ENCODE measurements at regions not wholly inside any gene's neighbourhood (a gene's known extent, or its start where the extent isn't known, plus 50 kb on each side); places are given as distances from the start of the nearest gene placed in this dataset.

- TF ChIP-seq TCF7L2 (IDR thresholded peaks at IDR 0.05; ENCODE audit: low read depth, low read length): no peak
- no peak for TF ChIP-seq SIN3A (IDR thresholded peaks at IDR 0.05; ENCODE audit: borderline replicate concordance, insufficient read depth, low read depth, low read length)
- TF ChIP-seq POLR2AphosphoS5 (IDR thresholded peaks at IDR 0.05; ENCODE audit: low read depth, low read length): no peak
- TF ChIP-seq REST (IDR thresholded peaks at IDR 0.05; ENCODE audit: insufficient read depth in 1 of 2, low read depth in 2 of 2, low read length in 1 of 2): no peak
- no peak for TF ChIP-seq CTCF (IDR thresholded peaks at IDR 0.05)
- Histone ChIP-seq H3K27me3 (ENCODE audit: control insufficient read depth, insufficient read depth, low read length) (no peaks in the 10 kb centered on the region), H3K27ac (ENCODE audit: low read length) (no peak overlapping the region), H3K36me3 (ENCODE audit: control insufficient read depth, insufficient read depth, low read length) (no peaks in the 10 kb centered on the region), H3K9me3 (ENCODE audit: control insufficient read depth, insufficient read depth, low read depth, low read length) (no peaks in the 10 kb centered on the region), H3K4me3 (ENCODE audit: low read depth in 2 of 2, low read length in 2 of 2) (no peak overlapping the region), H3K4me1 (ENCODE audit: control insufficient read depth, insufficient read depth, low read length) (no peaks in the 10 kb centered on the region)
- in situ Hi-C loops (cut with HindIII; ENCODE audit: low pct_unique_long_range_greater_than_20kb, low sequenced_read_pairs) (no loop called here), intact Hi-C loops (cut with micrococcal nuclease; ENCODE audit: unreplicated experiment) (no loop called here)
- no peak for DNase-seq (ENCODE audit: low read depth, low spot score)
- ChIA-PET CTCF (interaction anchor here (0.5 to 0.6 kb wide), 2 partner anchors 13 to 134 kb away, joined by 3 to 5 read pairs; no protein-coding TSS in a partner anchor), POLR2A (no interaction called here)
- no TSS peak for BruUV-seq (replicated peaks)
- ATAC-seq: no peak
Measured at GRCh38 chr7:22604246-22604645, 104.3 kb upstream of the STEAP1B start.

DNA sequence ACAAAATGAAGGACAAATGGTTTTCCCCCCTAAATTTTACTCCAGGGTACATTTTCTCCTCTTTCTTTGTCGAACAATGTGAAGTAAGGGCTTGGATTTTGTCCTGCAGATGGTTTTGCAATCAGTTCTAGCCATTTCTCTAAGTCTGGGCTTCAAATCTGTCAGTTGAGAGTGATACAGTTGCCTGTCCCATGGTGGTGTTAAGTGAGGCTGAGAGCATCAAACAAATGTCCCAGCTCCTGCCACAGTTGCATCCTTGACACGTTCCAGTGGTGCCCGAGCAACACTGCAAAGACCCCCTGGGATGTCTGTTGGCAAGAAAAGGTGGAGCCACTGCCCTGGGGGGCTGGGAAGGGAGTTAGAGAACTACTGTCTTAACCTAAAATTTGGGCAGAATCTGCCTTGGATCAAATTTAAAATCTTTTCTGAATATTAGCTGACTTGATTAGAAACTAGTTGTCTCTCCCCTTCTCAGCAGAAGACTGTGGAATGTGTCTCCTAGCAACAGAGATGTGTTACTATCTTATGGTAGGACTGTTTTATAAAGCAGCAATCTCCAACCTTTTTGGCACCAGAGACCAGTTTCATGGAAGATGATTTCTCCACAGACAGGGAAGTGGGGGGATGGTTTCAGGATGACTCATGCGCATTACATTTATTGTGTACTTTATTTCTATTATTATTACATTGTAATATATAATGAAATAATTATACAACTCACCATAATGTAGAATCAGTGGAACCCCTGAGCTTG, 102.0 kb upstream of the STEAP1B start:
- POLR2A ChIA-PET: no interaction called here
- Histone ChIP-seq H3K27me3 (ENCODE audit: control insufficient read depth, insufficient read depth, low read length) (no peaks in the 10 kb centered on the region), H3K4me3 (ENCODE audit: low read depth in 2 of 2, low read length in 2 of 2) (no peak overlapping the region), H3K9me3 (ENCODE audit: control insufficient read depth, insufficient read depth, low read depth, low read length) (no peaks in the 10 kb centered on the region), H3K4me1 (ENCODE audit: control insufficient read depth, insufficient read depth, low read length) (0 out of 2 replicates have a peak, but pooled peaks cover 3% of the 10 kb centered on the region), H3K27ac (ENCODE audit: low read length) (no peak overlapping the region), H3K36me3 (ENCODE audit: control insufficient read depth, insufficient read depth, low read length) (no peaks in the 10 kb centered on the region)
- TF ChIP-seq POLR2AphosphoS5 (IDR thresholded peaks at IDR 0.05; ENCODE audit: low read depth, low read length): no peak
- no peak for TF ChIP-seq TCF7L2 (IDR thresholded peaks at IDR 0.05; ENCODE audit: low read depth, low read length)
- TF ChIP-seq CTCF (IDR thresholded peaks at IDR 0.05): no peak
- no peak for TF ChIP-seq REST (IDR thresholded peaks at IDR 0.05; ENCODE audit: insufficient read depth in 1 of 2, low read depth in 2 of 2, low read length in 1 of 2)
- no peak for TF ChIP-seq SIN3A (IDR thresholded peaks at IDR 0.05; ENCODE audit: borderline replicate concordance, insufficient read depth, low read depth, low read length)
- in situ Hi-C loops (cut with HindIII; ENCODE audit: low pct_unique_long_range_greater_than_20kb, low sequenced_read_pairs) (no loop called here), intact Hi-C loops (cut with micrococcal nuclease; ENCODE audit: unreplicated experiment) (no loop called here)
- no peak for ATAC-seq
- CTCF ChIA-PET: no interaction called here
- DNase-seq (ENCODE audit: low read depth, low spot score): no peak
- BruUV-seq (replicated peaks): no TSS peak
